ENCODE measurements at regions not wholly inside any gene's neighbourhood (a gene's known extent, or its start where the extent isn't known, plus 50 kb on each side); places are given as distances from the start of the nearest gene placed in this dataset.
"Not testable (repeated sequence)": the region's sequence is repeated elsewhere in the genome, so short reads cannot be mapped to it uniquely, and the experiment has no call there.

DNA sequence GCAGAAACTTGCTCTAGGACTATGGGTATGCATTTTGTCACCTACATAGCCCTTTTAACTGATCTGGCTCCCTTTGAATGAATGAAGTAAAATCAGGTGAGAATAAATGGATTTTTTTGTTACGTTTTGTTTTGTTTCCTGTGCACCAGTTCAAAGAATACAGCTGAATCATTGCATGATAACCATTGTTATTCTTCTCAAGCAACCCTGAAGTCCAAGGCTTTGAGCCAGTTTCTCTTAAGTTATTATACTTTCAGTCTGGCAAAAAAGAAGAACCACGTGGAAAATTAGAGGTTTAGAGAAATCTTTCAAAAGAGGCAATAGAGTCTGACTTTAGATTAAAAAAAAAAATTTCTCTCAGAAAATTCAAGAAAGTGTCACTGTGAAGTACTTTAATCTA, 398.6 kb upstream of the TECRL start:
- Histone ChIP-seq H2AFZ (ENCODE audit: low read length) (no peak overlapping the region), H3K36me3 (ENCODE audit: insufficient read depth, low read length) (no peaks in the 10 kb centered on the region), H4K20me1 (ENCODE audit: insufficient read depth, low read length) (no peaks in the 10 kb centered on the region), H3K4me2 (ENCODE audit: low read length) (no peak overlapping the region), H3K79me2 (ENCODE audit: insufficient read depth, low read depth, low read length) (no peaks in the 10 kb centered on the region), H3K4me1 (ENCODE audit: insufficient read depth, low read length, poor library complexity, severe bottlenecking) (no peaks in the 10 kb centered on the region), H3K9me2 (ENCODE audit: insufficient read depth, low read length) (no peaks in the 10 kb centered on the region), H3K4me3 (ENCODE audit: low read depth, low read length, poor library complexity, severe bottlenecking) (no peak overlapping the region), H3K9me3 (ENCODE audit: low read length) (no peaks in the 10 kb centered on the region), H3K27ac (ENCODE audit: low read depth, low read length, poor library complexity, severe bottlenecking) (no peak overlapping the region)
- ChIA-PET POLR2A (no interaction called here), CTCF (ENCODE audit: unreplicated experiment) (no interaction called here)
- no TSS peak for BruUV-seq (replicated peaks)
- no peak for TF ChIP-seq EZH2phosphoT487 (IDR thresholded peaks at IDR 0.05; ENCODE audit: borderline replicate concordance, low read depth, low read length)
- TF ChIP-seq, protein P1, sequence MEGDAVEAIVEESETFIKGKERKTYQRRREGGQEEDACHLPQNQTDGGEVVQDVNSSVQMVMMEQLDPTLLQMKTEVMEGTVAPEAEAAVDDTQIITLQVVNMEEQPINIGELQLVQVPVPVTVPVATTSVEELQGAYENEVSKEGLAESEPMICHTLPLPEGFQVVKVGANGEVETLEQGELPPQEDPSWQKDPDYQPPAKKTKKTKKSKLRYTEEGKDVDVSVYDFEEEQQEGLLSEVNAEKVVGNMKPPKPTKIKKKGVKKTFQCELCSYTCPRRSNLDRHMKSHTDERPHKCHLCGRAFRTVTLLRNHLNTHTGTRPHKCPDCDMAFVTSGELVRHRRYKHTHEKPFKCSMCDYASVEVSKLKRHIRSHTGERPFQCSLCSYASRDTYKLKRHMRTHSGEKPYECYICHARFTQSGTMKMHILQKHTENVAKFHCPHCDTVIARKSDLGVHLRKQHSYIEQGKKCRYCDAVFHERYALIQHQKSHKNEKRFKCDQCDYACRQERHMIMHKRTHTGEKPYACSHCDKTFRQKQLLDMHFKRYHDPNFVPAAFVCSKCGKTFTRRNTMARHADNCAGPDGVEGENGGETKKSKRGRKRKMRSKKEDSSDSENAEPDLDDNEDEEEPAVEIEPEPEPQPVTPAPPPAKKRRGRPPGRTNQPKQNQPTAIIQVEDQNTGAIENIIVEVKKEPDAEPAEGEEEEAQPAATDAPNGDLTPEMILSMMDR (conservative IDR thresholded peaks at IDR 0.05; ENCODE audit: low read length), result no peak
- no peak for DNase-seq (ENCODE audit: low spot score)
- intact Hi-C loops (cut with micrococcal nuclease; ENCODE audit: unreplicated experiment), result no loop called here

DNA sequence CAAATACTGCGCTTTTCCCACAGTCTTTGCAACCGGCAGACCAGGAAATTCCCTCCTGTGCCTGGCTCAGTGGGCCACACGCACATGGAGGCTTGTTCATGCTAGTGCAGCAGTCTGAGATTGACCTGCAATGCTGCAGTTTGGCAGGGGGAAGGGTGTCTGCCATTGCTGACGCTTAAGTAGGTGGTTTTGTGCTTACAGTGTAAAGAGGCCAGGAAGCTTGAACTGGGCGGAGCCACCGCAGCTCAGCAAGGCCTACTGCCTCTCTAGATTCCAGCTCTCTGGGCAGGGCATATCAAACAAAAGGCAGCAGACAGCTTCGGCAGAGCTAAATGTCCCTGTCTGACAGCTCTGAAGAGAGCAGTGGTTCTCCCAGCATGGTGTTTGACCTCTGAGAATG, 390.5 kb upstream of the TECRL start:
- ChIA-PET CTCF (ENCODE audit: unreplicated experiment) (no interaction called here), POLR2A (interaction anchor here (1.1 kb wide), 1 partner anchor 12 kb away, joined by 3 read pairs; no protein-coding TSS in a partner anchor)
- H3K9me2 ChIP-seq (ENCODE audit: insufficient read depth, low read length), result no peaks in the 10 kb centered on the region
- no peak for DNase-seq (ENCODE audit: low spot score)
- intact Hi-C loops (cut with micrococcal nuclease; ENCODE audit: unreplicated experiment), result no loop called here
- H3K27ac ChIP-seq (ENCODE audit: low read depth, low read length, poor library complexity, severe bottlenecking), result no peak overlapping the region
- no peak overlapping the region for H3K4me2 ChIP-seq (ENCODE audit: low read length)
- H3K4me1 ChIP-seq (ENCODE audit: insufficient read depth, low read length, poor library complexity, severe bottlenecking), result no peaks in the 10 kb centered on the region
- H4K20me1 ChIP-seq (ENCODE audit: insufficient read depth, low read length), result no peaks in the 10 kb centered on the region
- TF ChIP-seq, protein P1 (conservative IDR thresholded peaks at IDR 0.05; ENCODE audit: low read length), result no peak
- TF ChIP-seq EZH2phosphoT487 (IDR thresholded peaks at IDR 0.05; ENCODE audit: borderline replicate concordance, low read depth, low read length), result no peak
- BruUV-seq (replicated peaks), result no TSS peak
- H3K79me2 ChIP-seq (ENCODE audit: insufficient read depth, low read depth, low read length), result no peaks in the 10 kb centered on the region
- H3K9me3 ChIP-seq (ENCODE audit: low read length), result no peaks in the 10 kb centered on the region
- H3K36me3 ChIP-seq (ENCODE audit: insufficient read depth, low read length), result no peaks in the 10 kb centered on the region
- H3K4me3 ChIP-seq (ENCODE audit: low read depth, low read length, poor library complexity, severe bottlenecking), result no peak overlapping the region
- H2AFZ ChIP-seq (ENCODE audit: low read length), result no peak overlapping the region

DNA sequence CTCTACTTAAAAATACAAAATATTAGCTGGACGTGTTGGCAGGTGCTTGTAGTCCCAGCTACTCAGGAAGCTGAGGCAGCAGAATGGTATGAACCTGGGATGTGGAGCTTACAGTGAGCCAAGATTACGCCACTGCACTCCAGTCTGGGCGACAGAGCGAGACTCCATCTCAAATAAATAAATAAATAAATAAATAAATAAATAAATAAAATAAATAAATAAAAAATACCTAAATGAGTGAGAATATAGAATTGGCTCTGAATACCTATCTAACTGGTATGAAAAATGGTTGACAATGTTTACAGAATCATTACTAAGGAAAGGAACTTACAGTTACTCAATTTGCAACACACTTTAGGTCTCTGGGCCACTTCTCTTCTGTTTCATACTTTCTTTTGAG, 389.6 kb upstream of the TECRL start:
- BruUV-seq (replicated peaks); H2AFZ ChIP-seq (ENCODE audit: low read length); H3K27ac ChIP-seq (ENCODE audit: low read depth, low read length, poor library complexity, severe bottlenecking); DNase-seq (ENCODE audit: low spot score); CTCF ChIA-PET (ENCODE audit: unreplicated experiment); H3K4me1 ChIP-seq (ENCODE audit: insufficient read depth, low read length, poor library complexity, severe bottlenecking); H3K4me2 ChIP-seq (ENCODE audit: low read length); H4K20me1 ChIP-seq (ENCODE audit: insufficient read depth, low read length); intact Hi-C loops (cut with micrococcal nuclease; ENCODE audit: unreplicated experiment); POLR2A ChIA-PET; H3K9me2 ChIP-seq (ENCODE audit: insufficient read depth, low read length); H3K79me2 ChIP-seq (ENCODE audit: insufficient read depth, low read depth, low read length); H3K9me3 ChIP-seq (ENCODE audit: low read length); H3K4me3 ChIP-seq (ENCODE audit: low read depth, low read length, poor library complexity, severe bottlenecking); H3K36me3 ChIP-seq (ENCODE audit: insufficient read depth, low read length): not testable (repeated sequence)

Measured in OCI-LY7 (cell line).